WTC11 (cell line): ENCODE measurements at regions not wholly inside any gene's neighbourhood (a gene's known extent, or its start where the extent isn't known, plus 50 kb on each side); places are given as distances from the start of the nearest gene placed in this dataset.

Experiments used
- ATAC-seq: fragments of 200-7000 bp; cut with Tn5 transposase; 2 replicates; pipeline ENCODE4 v1.10.0; 2021; ENCODE audit warnings: mild to moderate bottlenecking, moderate library complexity
- CTCF ChIA-PET: fragments of 300-600 bp; sonication (Branson Sonifier 250); formaldehyde crosslinking; loops from one replicate; lab custom pipeline; 2021; ENCODE audit warnings: antibody characterized with exemption; lab: Charles Lee
- POLR2A ChIA-PET: fragments of 350-600 bp; sonication (Branson Sonifier 250); formaldehyde crosslinking; loops from one replicate; lab custom pipeline; 2021; ENCODE audit warnings: antibody characterized with exemption; lab: Charles Lee
- DNase-seq: peaks from one replicate; pipeline ENCODE4 v3.0.0; 2021; ENCODE audit warnings: low spot score
- H3K27ac Mint-ChIP-seq: 2 replicates; pipeline ENCODE4 v1.8.0; 2021; ENCODE audit warnings: mixed read lengths
- H3K27me3 Mint-ChIP-seq: 2 replicates; pipeline ENCODE4 v1.8.0; 2021; ENCODE audit warnings: low read depth, mild to moderate bottlenecking, moderate library complexity, mixed read lengths
- H3K36me3 Mint-ChIP-seq: 2 replicates; pipeline ENCODE4 v1.8.0; 2021; ENCODE audit warnings: mixed read lengths
- H3K4me1 Mint-ChIP-seq: 2 replicates; pipeline ENCODE4 v1.8.0; 2022; ENCODE audit warnings: mixed read lengths
- H3K4me3 Mint-ChIP-seq: 2 replicates; pipeline ENCODE4 v1.8.0; 2021; ENCODE audit warnings: mild to moderate bottlenecking, moderate library complexity, mixed read lengths
- H3K9me3 Mint-ChIP-seq: 2 replicates; pipeline ENCODE4 v1.8.0; 2021; ENCODE audit warnings: mixed read lengths
- ATF2 ChIP-seq: sonication (generic); formaldehyde crosslinking; IDR thresholded peaks from 2 replicates; pipeline ENCODE4 v1.8.1; 2022; ENCODE audit warnings: low read depth, missing genetic modification reagents, borderline replicate concordance
- CREM ChIP-seq: sonication (generic); formaldehyde crosslinking; IDR thresholded peaks from 2 replicates; pipeline ENCODE4 v1.8.1; 2022; ENCODE audit warnings: mild to moderate bottlenecking, missing genetic modification reagents, moderate library complexity
- EMX1 ChIP-seq: fragments of 250-450 bp; sonication (Bioruptor Pico); IDR thresholded peaks from 2 replicates; pipeline ENCODE4 v1.8.0; 2021; ENCODE audit warnings: mild to moderate bottlenecking
- JAZF1 ChIP-seq: fragments of 250-450 bp; sonication (Bioruptor Pico); IDR thresholded peaks from 2 replicates; pipeline ENCODE4 v1.9.0; 2021; ENCODE audit warnings: moderate library complexity, mild to moderate bottlenecking, inconsistent platforms
- JUN ChIP-seq: sonication (generic); formaldehyde crosslinking; IDR thresholded peaks from 2 replicates; pipeline ENCODE4 v1.8.0; 2023; ENCODE audit warnings: mild to moderate bottlenecking, missing genetic modification reagents
- KAT7 ChIP-seq: sonication (generic); formaldehyde crosslinking; IDR thresholded peaks from 2 replicates; pipeline ENCODE4 v1.8.1; 2023; ENCODE audit warnings: missing genetic modification reagents, mild to moderate bottlenecking, borderline replicate concordance
- MXD4 ChIP-seq: fragments of 250-450 bp; sonication (Bioruptor Pico); IDR thresholded peaks from 2 replicates; pipeline ENCODE4 v1.8.0; 2021; ENCODE audit warnings: mild to moderate bottlenecking, moderate library complexity, borderline replicate concordance
- MYBL2 ChIP-seq: sonication (generic); formaldehyde crosslinking; IDR thresholded peaks from 2 replicates; pipeline ENCODE4 v1.8.1; 2023; ENCODE audit warnings: mild to moderate bottlenecking, moderate library complexity, missing genetic modification reagents
- NR1H2 ChIP-seq: sonication (generic); formaldehyde crosslinking; IDR thresholded peaks from 2 replicates; pipeline ENCODE4 v1.9.0; 2021; ENCODE audit warnings: mild to moderate bottlenecking, moderate library complexity, missing genetic modification reagents
- NR3C1 ChIP-seq: sonication (generic); formaldehyde crosslinking; conservative IDR thresholded peaks from 2 replicates; pipeline ENCODE4 v1.8.1; 2023; ENCODE audit warnings: low read depth, mild to moderate bottlenecking, missing genetic modification reagents
- OVOL2 ChIP-seq: fragments of 250-450 bp; sonication (Bioruptor Pico); IDR thresholded peaks from 2 replicates; pipeline ENCODE4 v1.9.0; 2021; ENCODE audit warnings: mild to moderate bottlenecking, borderline replicate concordance
- PRRX2 ChIP-seq: fragments of 250-450 bp; sonication (Bioruptor Pico); IDR thresholded peaks from 2 replicates; pipeline ENCODE4 v1.8.0; 2021; ENCODE audit warnings: mild to moderate bottlenecking
- RELA ChIP-seq: sonication (generic); formaldehyde crosslinking; IDR thresholded peaks from 2 replicates; pipeline ENCODE4 v1.8.1; 2022; ENCODE audit warnings: missing genetic modification reagents, mild to moderate bottlenecking, borderline replicate concordance
- RORB ChIP-seq: fragments of 250-450 bp; sonication (Bioruptor Pico); IDR thresholded peaks from 2 replicates; pipeline ENCODE4 v1.9.0; 2021; ENCODE audit warnings: mild to moderate bottlenecking
- SMAD3 ChIP-seq: sonication (generic); formaldehyde crosslinking; IDR thresholded peaks from 2 replicates; pipeline ENCODE4 v1.8.0; 2022; ENCODE audit warnings: missing genetic modification reagents, mild to moderate bottlenecking, borderline replicate concordance
- SMAD4 ChIP-seq: sonication (generic); formaldehyde crosslinking; IDR thresholded peaks from 2 replicates; pipeline ENCODE4 v1.8.0; 2022; ENCODE audit warnings: mild to moderate bottlenecking, missing genetic modification reagents
- SP1 ChIP-seq: sonication (generic); formaldehyde crosslinking; conservative IDR thresholded peaks from 2 replicates; pipeline ENCODE4 v1.8.1; 2022; ENCODE audit warnings: missing genetic modification reagents
- TEAD4 ChIP-seq: sonication (generic); formaldehyde crosslinking; IDR thresholded peaks from 2 replicates; pipeline ENCODE4 v1.8.0; 2022; ENCODE audit warnings: mild to moderate bottlenecking, missing genetic modification reagents
- USF1 ChIP-seq: sonication (generic); formaldehyde crosslinking; IDR thresholded peaks from 2 replicates; pipeline ENCODE4 v1.8.0; 2022; ENCODE audit warnings: mild to moderate bottlenecking, missing genetic modification reagents
- ZNF219 ChIP-seq: sonication (generic); formaldehyde crosslinking; IDR thresholded peaks from 2 replicates; pipeline ENCODE4 v1.8.0; 2023; ENCODE audit warnings: missing genetic modification reagents, mild to moderate bottlenecking, borderline replicate concordance
- ZNF512 ChIP-seq: sonication (generic); formaldehyde crosslinking; IDR thresholded peaks from 2 replicates; pipeline ENCODE4 v1.8.1; 2022; ENCODE audit warnings: missing genetic modification reagents, borderline replicate concordance
- ZNF671 ChIP-seq: fragments of 250-450 bp; sonication (Bioruptor Pico); IDR thresholded peaks from 2 replicates; pipeline ENCODE4 v1.8.0; 2021; ENCODE audit warnings: mild to moderate bottlenecking
- TF ChIP-seq, protein P1 (sequence below): sonication (generic); formaldehyde crosslinking; IDR thresholded peaks from 2 replicates; pipeline ENCODE4 v1.8.0; 2022; ENCODE audit warnings: mild to moderate bottlenecking, missing genetic modification reagents
- TF ChIP-seq, protein P2 (sequence below): sonication (generic); formaldehyde crosslinking; IDR thresholded peaks from 2 replicates; pipeline ENCODE4 v1.8.1; 2023; ENCODE audit warnings: mild to moderate bottlenecking, missing genetic modification reagents, moderate library complexity
- TF ChIP-seq, protein P3 (sequence below): fragments of 250-450 bp; sonication (Bioruptor Pico); IDR thresholded peaks from 2 replicates; pipeline ENCODE4 v1.9.0; 2021; ENCODE audit warnings: moderate library complexity, mild to moderate bottlenecking, inconsistent platforms, borderline replicate concordance
- TF ChIP-seq, protein P4 (sequence below): sonication (generic); formaldehyde crosslinking; IDR thresholded peaks from 2 replicates; pipeline ENCODE4 v1.8.1; 2022; ENCODE audit warnings: mild to moderate bottlenecking, moderate library complexity, missing genetic modification reagents
- TF ChIP-seq, protein P5 (sequence below): sonication (generic); formaldehyde crosslinking; IDR thresholded peaks from 2 replicates; pipeline ENCODE4 v1.8.1; 2023; ENCODE audit warnings: mild to moderate bottlenecking, missing genetic modification reagents, borderline replicate concordance
- TF ChIP-seq, protein P6 (sequence below): sonication (generic); formaldehyde crosslinking; IDR thresholded peaks from 2 replicates; pipeline ENCODE4 v1.8.0; 2023; ENCODE audit warnings: missing genetic modification reagents
- TF ChIP-seq, protein P7 (sequence below): sonication (generic); formaldehyde crosslinking; conservative IDR thresholded peaks from 2 replicates; pipeline ENCODE4 v1.8.1; 2022; ENCODE audit warnings: mild to moderate bottlenecking, missing genetic modification reagents

- TF ChIP-seq, protein P1, sequence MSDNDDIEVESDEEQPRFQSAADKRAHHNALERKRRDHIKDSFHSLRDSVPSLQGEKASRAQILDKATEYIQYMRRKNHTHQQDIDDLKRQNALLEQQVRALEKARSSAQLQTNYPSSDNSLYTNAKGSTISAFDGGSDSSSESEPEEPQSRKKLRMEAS (CRISPR knock-in tag) = no peak
- TF ChIP-seq SMAD3 (no peak), CREM (no peak), OVOL2 (CRISPR knock-in tag) (no peak), JAZF1 (no peak), ZNF671 (CRISPR knock-in tag) (no peak), ATF2 (no peak), TEAD4 (CRISPR knock-in tag) (no peak), ZNF219 (CRISPR knock-in tag) (no peak), KAT7 (CRISPR knock-in tag) (no peak), USF1 (CRISPR knock-in tag) (no peak)
- TF ChIP-seq, protein P2, sequence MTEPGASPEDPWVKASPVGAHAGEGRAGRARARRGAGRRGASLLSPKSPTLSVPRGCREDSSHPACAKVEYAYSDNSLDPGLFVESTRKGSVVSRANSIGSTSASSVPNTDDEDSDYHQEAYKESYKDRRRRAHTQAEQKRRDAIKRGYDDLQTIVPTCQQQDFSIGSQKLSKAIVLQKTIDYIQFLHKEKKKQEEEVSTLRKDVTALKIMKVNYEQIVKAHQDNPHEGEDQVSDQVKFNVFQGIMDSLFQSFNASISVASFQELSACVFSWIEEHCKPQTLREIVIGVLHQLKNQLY (CRISPR knock-in tag) = no peak
These were observed 313.2 kb downstream of the OLFM3 start (continued) for GRCh38 chr1:101683561-101683960.

DNA sequence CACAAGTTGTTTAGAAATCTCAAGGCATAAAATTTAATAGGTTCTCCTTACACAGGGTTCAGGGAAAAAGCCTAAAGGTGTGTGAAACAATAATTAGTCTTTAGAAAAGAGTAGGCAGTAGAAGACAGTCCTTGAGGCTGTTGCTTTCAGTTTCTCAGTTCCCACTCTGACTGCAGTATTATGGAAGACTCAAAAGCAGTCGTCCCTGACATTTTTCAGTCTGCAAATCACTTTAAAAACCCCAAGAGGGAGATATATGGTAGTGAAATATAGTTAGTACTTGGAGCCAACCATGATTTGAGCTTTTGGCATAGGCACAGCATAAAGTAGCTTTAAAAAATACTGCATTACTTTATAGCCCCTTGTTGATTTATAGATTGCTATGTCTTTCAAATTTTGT, 299.7 kb downstream of the OLFM3 start:
- Mint-ChIP-seq H3K9me3 (peaks cover 4% of the 10 kb centered on the region; the same call in 1 of the 2 replicates), H3K27me3 (no peaks in the 10 kb centered on the region), H3K27ac (no peak overlapping the region), H3K36me3 (no peaks in the 10 kb centered on the region), H3K4me3 (no peak overlapping the region), H3K4me1 (peaks cover 23% of the 10 kb centered on the region)
- CTCF ChIA-PET = no interaction called here
- TF ChIP-seq, protein P3, sequence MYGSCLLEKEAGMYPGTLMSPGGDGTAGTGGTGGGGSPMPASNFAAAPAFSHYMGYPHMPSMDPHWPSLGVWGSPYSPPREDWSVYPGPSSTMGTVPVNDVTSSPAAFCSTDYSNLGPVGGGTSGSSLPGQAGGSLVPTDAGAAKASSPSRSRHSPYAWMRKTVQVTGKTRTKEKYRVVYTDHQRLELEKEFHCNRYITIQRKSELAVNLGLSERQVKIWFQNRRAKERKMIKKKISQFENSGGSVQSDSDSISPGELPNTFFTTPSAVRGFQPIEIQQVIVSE (CRISPR knock-in tag) = no peak
- TF ChIP-seq, protein P4, sequence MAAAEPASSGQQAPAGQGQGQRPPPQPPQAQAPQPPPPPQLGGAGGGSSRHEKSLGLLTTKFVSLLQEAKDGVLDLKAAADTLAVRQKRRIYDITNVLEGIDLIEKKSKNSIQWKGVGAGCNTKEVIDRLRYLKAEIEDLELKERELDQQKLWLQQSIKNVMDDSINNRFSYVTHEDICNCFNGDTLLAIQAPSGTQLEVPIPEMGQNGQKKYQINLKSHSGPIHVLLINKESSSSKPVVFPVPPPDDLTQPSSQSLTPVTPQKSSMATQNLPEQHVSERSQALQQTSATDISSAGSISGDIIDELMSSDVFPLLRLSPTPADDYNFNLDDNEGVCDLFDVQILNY (CRISPR knock-in tag) = no peak
- TF ChIP-seq PRRX2 (CRISPR knock-in tag) (no peak), SP1 (CRISPR knock-in tag) (no peak), RORB (CRISPR knock-in tag) (no peak), RELA (CRISPR knock-in tag) (no peak), SMAD4 (no peak), NR3C1 (CRISPR knock-in tag) (no peak), EMX1 (CRISPR knock-in tag) (no peak), JUN (CRISPR knock-in tag) (no peak), ZNF512 (CRISPR knock-in tag) (no peak), MYBL2 (CRISPR knock-in tag) (no peak), MXD4 (no peak), NR1H2 (CRISPR knock-in tag) (no peak)
- TF ChIP-seq, protein P5, sequence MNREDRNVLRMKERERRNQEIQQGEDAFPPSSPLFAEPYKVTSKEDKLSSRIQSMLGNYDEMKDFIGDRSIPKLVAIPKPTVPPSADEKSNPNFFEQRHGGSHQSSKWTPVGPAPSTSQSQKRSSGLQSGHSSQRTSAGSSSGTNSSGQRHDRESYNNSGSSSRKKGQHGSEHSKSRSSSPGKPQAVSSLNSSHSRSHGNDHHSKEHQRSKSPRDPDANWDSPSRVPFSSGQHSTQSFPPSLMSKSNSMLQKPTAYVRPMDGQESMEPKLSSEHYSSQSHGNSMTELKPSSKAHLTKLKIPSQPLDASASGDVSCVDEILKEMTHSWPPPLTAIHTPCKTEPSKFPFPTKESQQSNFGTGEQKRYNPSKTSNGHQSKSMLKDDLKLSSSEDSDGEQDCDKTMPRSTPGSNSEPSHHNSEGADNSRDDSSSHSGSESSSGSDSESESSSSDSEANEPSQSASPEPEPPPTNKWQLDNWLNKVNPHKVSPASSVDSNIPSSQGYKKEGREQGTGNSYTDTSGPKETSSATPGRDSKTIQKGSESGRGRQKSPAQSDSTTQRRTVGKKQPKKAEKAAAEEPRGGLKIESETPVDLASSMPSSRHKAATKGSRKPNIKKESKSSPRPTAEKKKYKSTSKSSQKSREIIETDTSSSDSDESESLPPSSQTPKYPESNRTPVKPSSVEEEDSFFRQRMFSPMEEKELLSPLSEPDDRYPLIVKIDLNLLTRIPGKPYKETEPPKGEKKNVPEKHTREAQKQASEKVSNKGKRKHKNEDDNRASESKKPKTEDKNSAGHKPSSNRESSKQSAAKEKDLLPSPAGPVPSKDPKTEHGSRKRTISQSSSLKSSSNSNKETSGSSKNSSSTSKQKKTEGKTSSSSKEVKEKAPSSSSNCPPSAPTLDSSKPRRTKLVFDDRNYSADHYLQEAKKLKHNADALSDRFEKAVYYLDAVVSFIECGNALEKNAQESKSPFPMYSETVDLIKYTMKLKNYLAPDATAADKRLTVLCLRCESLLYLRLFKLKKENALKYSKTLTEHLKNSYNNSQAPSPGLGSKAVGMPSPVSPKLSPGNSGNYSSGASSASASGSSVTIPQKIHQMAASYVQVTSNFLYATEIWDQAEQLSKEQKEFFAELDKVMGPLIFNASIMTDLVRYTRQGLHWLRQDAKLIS (CRISPR knock-in tag) = no peak
- TF ChIP-seq, protein P6, sequence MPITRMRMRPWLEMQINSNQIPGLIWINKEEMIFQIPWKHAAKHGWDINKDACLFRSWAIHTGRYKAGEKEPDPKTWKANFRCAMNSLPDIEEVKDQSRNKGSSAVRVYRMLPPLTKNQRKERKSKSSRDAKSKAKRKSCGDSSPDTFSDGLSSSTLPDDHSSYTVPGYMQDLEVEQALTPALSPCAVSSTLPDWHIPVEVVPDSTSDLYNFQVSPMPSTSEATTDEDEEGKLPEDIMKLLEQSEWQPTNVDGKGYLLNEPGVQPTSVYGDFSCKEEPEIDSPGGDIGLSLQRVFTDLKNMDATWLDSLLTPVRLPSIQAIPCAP (CRISPR knock-in tag) = no peak
- TF ChIP-seq, protein P7, sequence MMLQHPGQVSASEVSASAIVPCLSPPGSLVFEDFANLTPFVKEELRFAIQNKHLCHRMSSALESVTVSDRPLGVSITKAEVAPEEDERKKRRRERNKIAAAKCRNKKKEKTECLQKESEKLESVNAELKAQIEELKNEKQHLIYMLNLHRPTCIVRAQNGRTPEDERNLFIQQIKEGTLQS = no peak
- no peak for DNase-seq
- no peak for ATAC-seq
- POLR2A ChIA-PET = no interaction called here
